ENCODE measurements at regions not wholly inside any gene's neighbourhood (a gene's known extent, or its start where the extent isn't known, plus 50 kb on each side); places are given as distances from the start of the nearest gene placed in this dataset.

GRCh38 chr7:122217125-122217524, 73.1 kb upstream of the AASS start (continued):
- TF ChIP-seq ZNF462 (CRISPR knock-in tag; IDR thresholded peaks at IDR 0.05) (no peak), STAT1 (IDR thresholded peaks at IDR 0.05; ENCODE audit: unreplicated experiment) (no peak), NANOG (IDR thresholded peaks at IDR 0.05; ENCODE audit: borderline replicate concordance) (no peak), ETS1 (IDR thresholded peaks at IDR 0.05) (no peak), JUNB (IDR thresholded peaks at IDR 0.05; ENCODE audit: unreplicated experiment) (no peak), CREB1 (CRISPR knock-in tag; IDR thresholded peaks at IDR 0.05; ENCODE audit: low read depth) (no peak), EZH2 (IDR thresholded peaks at IDR 0.05; ENCODE audit: low read depth, unreplicated experiment) (no peak), EZH2phosphoT487 (IDR thresholded peaks at IDR 0.05; ENCODE audit: unreplicated experiment) (no peak)

- Mint-ChIP-seq H3K4me1 (no peaks in the 10 kb centered on the region), H3K36me3 (ENCODE audit: low read depth) (peaks cover 9% of the 10 kb centered on the region), H3K27ac (no peak overlapping the region), H3K4me3 (no peak overlapping the region), H3K27me3 (ENCODE audit: insufficient read depth, low read depth, poor library complexity) (no peaks in the 10 kb centered on the region), H3K9me3 (peaks cover 11% of the 10 kb centered on the region)
- Histone ChIP-seq H3K4me2 (no peak overlapping the region), H3K36me3 (ENCODE audit: insufficient read depth) (no peaks in the 10 kb centered on the region), H3K27me3 (ENCODE audit: insufficient read depth) (no peaks in the 10 kb centered on the region), H3K4me3 (no peak overlapping the region), H3F3A (replicated peaks; ENCODE audit: low read depth) (no peaks in the 10 kb centered on the region), H3K9me2 (ENCODE audit: insufficient read depth) (peaks cover 14% of the 10 kb centered on the region), H3K27ac (ENCODE audit: low read depth) (no peak overlapping the region), H4K20me1 (replicated peaks; ENCODE audit: insufficient read depth) (no peaks in the 10 kb centered on the region), H3K4me1 (ENCODE audit: insufficient read depth) (no peaks in the 10 kb centered on the region), H2AFZ (no peak overlapping the region), H3K79me2 (replicated peaks; ENCODE audit: insufficient read depth) (no peaks in the 10 kb centered on the region)
- TF ChIP-seq CTCF (conservative IDR thresholded peaks at IDR 0.05; ENCODE audit: low read depth in 2 of 2) (no peak), REST (IDR thresholded peaks at IDR 0.05; ENCODE audit: unreplicated experiment) (no peak), ZNF331 (CRISPR knock-in tag; IDR thresholded peaks at IDR 0.05; ENCODE audit: low read depth) (no peak), ETS1 (IDR thresholded peaks at IDR 0.05) (no peak), STAT1 (IDR thresholded peaks at IDR 0.05; ENCODE audit: unreplicated experiment) (no peak), NANOG (IDR thresholded peaks at IDR 0.05; ENCODE audit: borderline replicate concordance) (no peak)
- ATAC-seq: no peak
- DNase-seq (ENCODE audit: low spot score): no peak
Observed at GRCh38 chr7:122212754-122213153, 68.7 kb upstream of the AASS start.

Measured in GM23338 (cell line).